ENCODE measurements at regions not wholly inside any gene's neighbourhood (a gene's known extent, or its start where the extent isn't known, plus 50 kb on each side); places are given as distances from the start of the nearest gene placed in this dataset.

DNA sequence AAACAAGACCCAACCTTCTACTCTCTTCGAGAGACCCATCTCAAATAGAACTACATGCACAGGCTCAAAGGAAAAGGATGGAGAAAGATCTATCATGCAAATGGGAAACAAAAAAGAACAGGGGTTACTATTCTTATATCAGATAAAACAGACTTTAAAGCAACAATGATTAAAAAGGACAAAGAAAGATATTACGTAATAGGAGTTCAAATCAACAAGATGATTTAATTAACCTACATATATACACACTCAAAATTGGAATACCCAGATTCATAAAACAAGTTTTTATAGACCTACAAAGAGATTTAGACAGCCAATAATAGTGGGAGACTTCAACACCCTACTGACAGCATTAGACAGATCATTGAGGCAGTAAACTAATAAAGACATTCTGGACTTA is 536.6 kb upstream of the RAG2 start:
- H3K36me3 ChIP-seq (ENCODE audit: low read depth): no peaks in the 10 kb centered on the region

DNA sequence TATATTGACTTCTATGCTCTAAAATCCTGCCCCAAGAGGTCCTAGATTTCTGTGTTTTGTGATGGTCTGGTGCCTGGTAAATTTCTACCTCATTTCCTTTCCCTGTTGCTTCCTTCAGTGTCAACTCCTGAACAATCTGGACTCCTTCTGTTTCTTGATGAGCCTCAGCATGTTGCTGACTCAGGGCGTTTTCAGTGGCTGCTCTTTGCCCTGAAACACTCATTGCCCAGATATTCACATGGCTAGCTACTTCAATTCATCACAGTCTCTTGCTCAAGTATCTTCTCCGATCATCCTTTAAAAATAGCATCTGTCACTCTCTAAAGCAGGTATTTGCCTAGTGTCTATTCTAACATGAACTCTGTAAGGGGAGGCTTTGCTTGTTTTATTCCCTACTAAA is 526.3 kb upstream of the RAG2 start:
- Histone ChIP-seq H3K9me3 (ENCODE audit: low read depth) (no peaks in the 10 kb centered on the region), H3K27me3 (replicated peaks; ENCODE audit: insufficient read depth) (no peaks in the 10 kb centered on the region), H3K9ac (no peak overlapping the region), H3F3A (ENCODE audit: insufficient read depth) (no peaks in the 10 kb centered on the region), H3K27ac (no peak overlapping the region), H3K4me2 (ENCODE audit: unreplicated experiment) (no peak overlapping the region), H2AFZ (no peak overlapping the region), H3K36me3 (ENCODE audit: low read depth) (no peaks in the 10 kb centered on the region), H3K79me2 (ENCODE audit: insufficient read depth) (no peaks in the 10 kb centered on the region), H3K9me2 (ENCODE audit: insufficient read depth) (no peaks in the 10 kb centered on the region), H3K4me1 (ENCODE audit: insufficient read depth) (no peaks in the 10 kb centered on the region), H4K20me1 (ENCODE audit: insufficient read depth) (no peaks in the 10 kb centered on the region), H3K4me3 (no peak overlapping the region)
- no peak for DNase-seq
- in situ Hi-C loops (cut with MboI): no loop called here
- 2 to 3% methylated on average over 2 of the region's 2 CpGs for WGBS, 2 experiments (ENCODE audit: low coverage in 1 of 2, low lambda C conversion rate in 2 of 2, missing lambda C conversion rate in 2 of 2)
- TF ChIP-seq EZH2 (IDR thresholded peaks at IDR 0.05; ENCODE audit: insufficient read depth, poor library complexity, severe bottlenecking) (no peak), EZH2phosphoT487 (IDR thresholded peaks at IDR 0.05; ENCODE audit: insufficient read depth, low read depth) (no peak)

More for the DNA sequence above, 536.6 kb upstream of the RAG2 start:
- no peak overlapping the region for H3K27ac ChIP-seq
- no peaks in the 10 kb centered on the region for H4K20me1 ChIP-seq (ENCODE audit: insufficient read depth)
- no peak overlapping the region for H3K4me2 ChIP-seq (ENCODE audit: unreplicated experiment)
- H3F3A ChIP-seq (ENCODE audit: insufficient read depth): no peaks in the 10 kb centered on the region
- no peak overlapping the region for H2AFZ ChIP-seq
- no peaks in the 10 kb centered on the region for H3K4me1 ChIP-seq (ENCODE audit: insufficient read depth)
- WGBS, 2 experiments (ENCODE audit: low coverage in 1 of 2, low lambda C conversion rate in 2 of 2, missing lambda C conversion rate in 2 of 2): 2 to 10% methylated on average over 2 of the region's 2 CpGs
- no peaks in the 10 kb centered on the region for H3K9me3 ChIP-seq (ENCODE audit: low read depth)
- H3K9ac ChIP-seq: no peak overlapping the region
- no peaks in the 10 kb centered on the region for H3K27me3 ChIP-seq (replicated peaks; ENCODE audit: insufficient read depth)
- in situ Hi-C loops (cut with MboI): no loop called here
- H3K79me2 ChIP-seq (ENCODE audit: insufficient read depth): no peaks in the 10 kb centered on the region
- TF ChIP-seq EZH2phosphoT487 (IDR thresholded peaks at IDR 0.05; ENCODE audit: insufficient read depth, low read depth): no peak
- TF ChIP-seq EZH2 (IDR thresholded peaks at IDR 0.05; ENCODE audit: insufficient read depth, poor library complexity, severe bottlenecking): no peak
- DNase-seq: no peak
- no peaks in the 10 kb centered on the region for H3K9me2 ChIP-seq (ENCODE audit: insufficient read depth)
- H3K4me3 ChIP-seq: no peak overlapping the region

DNA sequence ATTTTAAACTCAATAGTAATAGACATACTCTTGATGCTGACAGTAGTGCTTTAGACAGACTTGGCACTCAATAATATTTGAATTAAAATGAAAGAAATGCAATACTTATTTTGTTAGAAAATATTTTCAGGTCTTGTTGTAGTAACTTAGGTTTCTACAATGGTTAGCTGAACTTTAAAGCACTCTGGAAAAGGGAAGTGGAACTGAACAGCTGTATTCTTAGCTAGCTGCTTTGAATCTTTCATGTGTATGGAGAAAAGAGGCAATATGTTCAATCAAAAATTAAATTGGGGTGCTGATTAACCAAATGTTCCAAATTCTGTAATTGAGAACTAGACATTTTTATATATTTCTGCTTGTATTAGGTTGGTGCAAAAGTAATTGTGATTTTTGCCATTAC is 517.9 kb upstream of the RAG2 start:
- Histone ChIP-seq H3K4me2 (ENCODE audit: unreplicated experiment) (no peak overlapping the region), H3K4me1 (ENCODE audit: insufficient read depth) (no peaks in the 10 kb centered on the region), H3K36me3 (ENCODE audit: low read depth) (no peaks in the 10 kb centered on the region), H3K79me2 (ENCODE audit: insufficient read depth) (no peaks in the 10 kb centered on the region), H3F3A (ENCODE audit: insufficient read depth) (no peaks in the 10 kb centered on the region), H3K4me3 (no peak overlapping the region), H3K27me3 (replicated peaks; ENCODE audit: insufficient read depth) (no peaks in the 10 kb centered on the region), H3K9me2 (ENCODE audit: insufficient read depth) (no peaks in the 10 kb centered on the region), H3K9ac (no peak overlapping the region), H3K27ac (no peak overlapping the region), H4K20me1 (ENCODE audit: insufficient read depth) (no peaks in the 10 kb centered on the region), H2AFZ (no peak overlapping the region), H3K9me3 (ENCODE audit: low read depth) (no peaks in the 10 kb centered on the region)
- no peak for TF ChIP-seq EZH2 (IDR thresholded peaks at IDR 0.05; ENCODE audit: insufficient read depth, poor library complexity, severe bottlenecking)
- in situ Hi-C loops (cut with MboI): no loop called here
- DNase-seq: no peak

DNA sequence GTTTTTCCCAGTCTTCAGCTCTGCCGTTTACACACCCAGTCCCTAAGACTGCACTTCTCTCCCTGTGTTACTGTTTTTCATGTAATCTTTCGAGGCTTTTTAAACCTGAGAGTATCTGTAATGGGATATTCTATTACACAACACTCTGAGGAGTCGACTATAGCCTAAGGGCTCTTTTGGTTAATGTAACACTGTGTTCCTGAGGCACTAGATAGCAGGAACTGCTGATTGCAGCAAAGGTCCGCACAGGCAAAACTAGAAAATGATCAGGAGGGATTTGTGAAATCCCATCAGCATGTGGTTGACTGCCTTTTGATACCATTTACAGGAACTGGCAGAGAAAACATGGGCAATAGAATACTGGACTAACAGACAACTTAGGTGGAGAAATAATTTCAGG is 512.3 kb upstream of the RAG2 start:
- Histone ChIP-seq H3K79me2 (ENCODE audit: insufficient read depth) (no peaks in the 10 kb centered on the region), H3K9me2 (ENCODE audit: insufficient read depth) (no peaks in the 10 kb centered on the region), H2AFZ (no peak overlapping the region), H3K4me2 (ENCODE audit: unreplicated experiment) (no peak overlapping the region), H3F3A (ENCODE audit: insufficient read depth) (no peaks in the 10 kb centered on the region), H3K27ac (no peak overlapping the region), H3K27me3 (replicated peaks; ENCODE audit: insufficient read depth) (no peaks in the 10 kb centered on the region), H3K4me1 (ENCODE audit: insufficient read depth) (no peaks in the 10 kb centered on the region), H3K9ac (no peak overlapping the region), H4K20me1 (ENCODE audit: insufficient read depth) (no peaks in the 10 kb centered on the region), H3K9me3 (ENCODE audit: low read depth) (no peaks in the 10 kb centered on the region), H3K4me3 (no peak overlapping the region), H3K36me3 (ENCODE audit: low read depth) (no peaks in the 10 kb centered on the region)
- DNase-seq: no peak
- 14 to 16% methylated on average over 4 of the region's 4 CpGs for WGBS, 2 experiments (ENCODE audit: low coverage in 1 of 2, low lambda C conversion rate in 2 of 2, missing lambda C conversion rate in 2 of 2)
- TF ChIP-seq EZH2 (IDR thresholded peaks at IDR 0.05; ENCODE audit: insufficient read depth, poor library complexity, severe bottlenecking) (no peak), EZH2phosphoT487 (IDR thresholded peaks at IDR 0.05; ENCODE audit: insufficient read depth, low read depth) (no peak)
- in situ Hi-C loops (cut with MboI): no loop called here

DNA sequence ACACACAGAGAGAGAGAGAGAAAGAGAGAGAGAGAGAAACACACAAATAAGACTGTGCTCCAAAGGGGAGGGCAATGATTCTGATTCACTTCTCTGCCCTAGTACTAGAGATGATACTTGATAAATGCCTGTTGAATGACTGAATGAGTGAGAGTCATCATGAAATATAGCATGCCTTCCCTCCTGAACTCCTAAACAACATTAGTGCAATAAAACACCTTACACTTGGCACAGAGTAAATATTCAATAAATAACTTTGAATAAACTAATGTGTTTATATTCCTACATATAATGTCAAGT is 511.2 kb upstream of the RAG2 start:
- no peak for TF ChIP-seq EZH2phosphoT487 (IDR thresholded peaks at IDR 0.05; ENCODE audit: insufficient read depth, low read depth)
- TF ChIP-seq EZH2 (IDR thresholded peaks at IDR 0.05; ENCODE audit: insufficient read depth, poor library complexity, severe bottlenecking): no peak
- Histone ChIP-seq H2AFZ (no peak overlapping the region), H3K4me3 (no peak overlapping the region), H3K9me2 (ENCODE audit: insufficient read depth) (no peaks in the 10 kb centered on the region), H3K4me1 (ENCODE audit: insufficient read depth) (no peaks in the 10 kb centered on the region), H3K9me3 (ENCODE audit: low read depth) (no peaks in the 10 kb centered on the region), H3K27ac (no peak overlapping the region), H3K4me2 (ENCODE audit: unreplicated experiment) (no peak overlapping the region), H3K27me3 (replicated peaks; ENCODE audit: insufficient read depth) (no peaks in the 10 kb centered on the region), H4K20me1 (ENCODE audit: insufficient read depth) (no peaks in the 10 kb centered on the region), H3K36me3 (ENCODE audit: low read depth) (no peaks in the 10 kb centered on the region), H3K79me2 (ENCODE audit: insufficient read depth) (no peaks in the 10 kb centered on the region), H3F3A (ENCODE audit: insufficient read depth) (no peaks in the 10 kb centered on the region), H3K9ac (no peak overlapping the region)
- DNase-seq: no peak
- in situ Hi-C loops (cut with MboI): no loop called here

All from GM23248 (cell line).